GM21576 (cell line): ENCODE measurements at regions not wholly inside any gene's neighbourhood (a gene's known extent, or its start where the extent isn't known, plus 50 kb on each side); places are given as distances from the start of the nearest gene placed in this dataset.
"Not testable (repeated sequence)": the region's sequence is repeated elsewhere in the genome, so short reads cannot be mapped to it uniquely, and the experiment has no call there.

Experiments used
- ATAC-seq: cut with Tn5 transposase; IDR thresholded peaks from one replicate; pipeline ENCODE4 v1.9.1; 2021; ENCODE audit warnings: mild to moderate bottlenecking, moderate library complexity; ENCODE audit not compliant: unreplicated experiment

GRCh38 chr1:187691439-187691838 is 862.7 kb downstream of the PLA2G4A start:
- ATAC-seq: no peak

- no peak for ATAC-seq
These were observed 864.0 kb downstream of the PLA2G4A start for GRCh38 chr1:187692799-187693198.

DNA sequence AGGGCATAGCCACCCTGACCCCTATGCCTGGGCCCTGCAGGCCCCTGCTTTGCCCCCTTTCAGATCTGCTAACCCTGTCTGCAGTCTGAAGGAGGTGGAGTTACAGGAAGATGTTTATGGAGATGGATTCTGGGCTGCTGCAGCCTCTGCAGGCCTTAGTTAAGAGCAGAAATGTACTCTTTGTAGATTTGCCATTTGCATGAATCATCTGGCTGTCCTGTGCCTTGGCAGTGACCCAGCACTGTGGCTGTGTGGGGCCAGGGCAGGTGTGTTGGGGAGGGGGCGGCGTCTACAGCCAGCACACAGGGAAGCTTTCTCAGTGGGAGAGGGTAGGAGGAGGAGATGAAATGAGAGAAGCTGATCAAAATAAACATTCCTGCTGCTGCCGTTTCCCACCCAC is 867.3 kb downstream of the PLA2G4A start:
- no peak for ATAC-seq

GRCh38 chr1:187703138-187704130 is 874.7 kb downstream of the PLA2G4A start:
- not testable (repeated sequence) for ATAC-seq

- ATAC-seq: no peak
These were observed 885.7 kb downstream of the PLA2G4A start for GRCh38 chr1:187714470-187714869.

DNA sequence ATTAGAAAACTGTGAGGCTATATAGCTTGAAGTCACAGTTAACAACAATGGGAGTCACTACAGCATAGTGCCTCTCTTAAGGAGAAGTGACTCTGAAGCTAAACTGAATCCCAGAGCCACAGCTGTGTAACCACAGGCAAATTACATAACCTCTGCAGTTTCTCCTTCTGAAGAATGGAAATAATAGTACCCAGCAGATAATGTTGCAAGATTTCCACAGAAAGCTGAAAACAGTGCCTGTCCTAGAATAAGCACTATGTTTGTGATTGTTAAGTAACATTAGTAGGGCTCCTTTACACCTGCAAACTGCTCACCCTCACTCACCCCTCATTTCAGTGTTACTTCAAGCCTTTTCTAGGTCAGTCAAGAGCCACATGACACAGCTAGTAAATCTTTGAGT is 886.7 kb downstream of the PLA2G4A start:
- no peak for ATAC-seq

- ATAC-seq: no peak
These were observed 887.4 kb downstream of the PLA2G4A start for GRCh38 chr1:187716160-187716559.

GRCh38 chr1:187718527-187718926 is 889.8 kb downstream of the PLA2G4A start:
- ATAC-seq: no peak

GRCh38 chr1:187721216-187721615 is 892.5 kb downstream of the PLA2G4A start:
- no peak for ATAC-seq

DNA sequence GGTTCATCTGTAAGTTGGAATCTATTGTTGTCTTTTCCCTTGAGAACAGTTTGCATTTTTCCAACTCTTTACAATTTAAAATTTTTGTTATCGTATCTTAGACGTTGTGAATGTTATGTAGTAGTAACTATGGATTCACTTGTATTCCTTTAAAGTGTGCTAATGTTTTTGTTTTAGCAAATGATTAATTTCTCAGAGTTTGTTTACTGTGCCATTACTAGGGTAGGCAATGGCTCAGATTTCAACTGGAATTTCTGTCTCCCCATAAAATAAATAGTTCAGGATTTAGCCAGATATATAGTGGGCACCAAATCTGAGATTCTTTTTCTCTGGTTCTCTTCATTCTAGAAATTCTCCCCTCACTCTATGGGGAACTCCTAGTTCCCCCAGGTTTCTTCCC is 896.5 kb downstream of the PLA2G4A start:
- no peak for ATAC-seq

- ATAC-seq: no peak
These were observed 904.5 kb downstream of the PLA2G4A start for GRCh38 chr1:187733232-187733631.

- ATAC-seq: no peak
These were observed 905.7 kb downstream of the PLA2G4A start for GRCh38 chr1:187734427-187734826.

DNA sequence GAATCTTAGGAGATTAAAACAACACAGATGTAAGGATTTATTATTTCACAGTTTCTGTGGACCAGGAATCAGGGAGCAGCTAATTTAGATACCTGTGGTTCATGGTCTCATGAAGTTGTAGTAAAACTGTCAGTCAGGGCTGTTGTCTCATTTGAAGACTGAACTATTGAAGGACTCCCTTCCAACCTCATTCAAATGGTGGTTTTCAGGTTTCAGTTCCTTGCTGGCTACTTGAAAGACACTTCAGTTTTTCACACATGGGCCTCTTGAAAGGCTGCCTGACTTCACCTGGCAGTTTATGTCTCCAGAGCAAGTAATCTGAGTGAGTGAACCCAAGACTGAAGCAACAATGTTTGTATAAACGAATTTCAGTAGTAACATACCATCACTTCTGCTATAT is 915.9 kb downstream of the PLA2G4A start:
- ATAC-seq: peak; percentile 76

GRCh38 chr1:187755536-187755935 is 926.8 kb downstream of the PLA2G4A start:
- ATAC-seq: no peak

DNA sequence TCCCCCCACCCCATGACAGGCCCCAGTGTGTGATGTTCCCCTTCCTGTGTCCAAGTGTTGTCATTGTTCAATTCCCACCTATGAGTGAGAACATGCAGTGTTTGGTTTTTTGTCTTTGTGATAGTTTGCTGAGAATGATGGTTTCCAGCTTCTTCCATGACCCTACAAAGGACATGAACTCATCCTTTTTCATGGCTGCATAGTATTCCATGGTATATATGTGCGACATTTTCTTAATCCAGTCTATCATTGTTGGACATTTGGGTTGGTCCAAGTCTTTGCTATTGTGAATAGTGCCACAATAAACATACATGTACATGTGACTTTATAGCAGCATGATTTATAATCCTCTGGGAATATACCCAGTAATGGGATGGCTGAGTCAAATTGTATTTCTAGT is 927.9 kb downstream of the PLA2G4A start:
- not testable (repeated sequence) for ATAC-seq

DNA sequence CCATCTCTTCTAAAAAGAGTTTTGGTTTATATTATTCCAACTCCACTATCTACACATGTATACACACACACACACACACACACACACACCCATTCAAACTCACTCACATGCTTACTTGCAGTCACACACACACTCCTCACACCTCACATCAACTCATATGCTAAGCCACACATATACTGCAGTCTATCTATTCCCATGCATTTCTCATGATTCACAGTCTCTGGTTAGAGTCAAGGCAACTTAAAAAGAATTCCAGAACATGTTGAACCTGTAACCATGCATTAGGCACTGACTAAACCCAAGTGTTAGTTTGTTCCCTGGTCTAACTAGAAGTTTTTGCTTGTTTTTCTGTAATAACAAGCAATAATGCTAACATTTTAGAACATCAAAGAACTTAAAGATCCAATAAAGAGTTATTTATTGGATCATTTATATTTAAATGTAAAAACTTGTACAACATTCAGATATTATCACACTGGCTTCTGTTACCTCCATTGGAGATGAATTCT is 931.1 kb downstream of the PLA2G4A start:
- no peak for ATAC-seq

- no peak for ATAC-seq
These were observed 933.4 kb downstream of the PLA2G4A start for GRCh38 chr1:187762118-187762517.

DNA sequence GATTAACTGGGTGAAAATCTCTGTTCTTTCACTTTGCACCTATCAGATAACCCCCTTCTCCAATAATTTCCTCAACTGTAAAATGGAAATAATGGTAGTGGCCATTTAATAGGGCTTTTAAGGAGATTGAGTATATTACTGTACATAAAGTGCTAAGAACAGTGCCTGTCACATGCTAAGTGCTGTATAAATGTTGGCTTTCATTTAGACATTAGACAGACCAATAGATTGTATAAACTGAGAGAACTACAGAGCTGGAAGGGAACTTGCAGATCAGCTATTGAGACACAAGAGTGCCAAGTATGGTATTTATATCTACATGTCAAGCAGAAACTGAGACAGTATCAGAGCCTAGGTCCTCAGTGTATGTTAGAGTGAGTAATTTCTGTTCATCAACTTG is 934.7 kb downstream of the PLA2G4A start:
- ATAC-seq: no peak

DNA sequence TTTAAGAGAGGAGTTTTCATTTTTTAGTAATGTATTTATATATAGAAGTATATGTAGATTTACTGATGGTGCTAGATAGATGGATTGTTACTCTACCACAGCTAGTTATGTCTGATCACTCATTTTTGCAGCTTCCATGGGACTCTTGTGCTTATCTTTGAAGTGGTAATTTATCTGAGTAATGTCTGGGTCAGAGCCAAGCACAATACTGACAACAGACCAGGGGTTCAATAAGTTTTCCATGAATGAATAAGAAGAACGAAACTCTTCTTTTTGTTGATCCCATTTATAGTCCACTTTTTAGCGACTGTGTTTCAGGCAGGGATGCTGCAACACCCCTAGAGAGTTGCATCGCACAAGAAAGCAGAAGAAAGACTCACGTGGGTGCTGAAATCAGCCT is 935.2 kb downstream of the PLA2G4A start:
- no peak for ATAC-seq

GRCh38 chr1:187771396-187771795 is 942.6 kb downstream of the PLA2G4A start:
- no peak for ATAC-seq

GRCh38 chr1:187773168-187773567 is 944.4 kb downstream of the PLA2G4A start:
- ATAC-seq: no peak

DNA sequence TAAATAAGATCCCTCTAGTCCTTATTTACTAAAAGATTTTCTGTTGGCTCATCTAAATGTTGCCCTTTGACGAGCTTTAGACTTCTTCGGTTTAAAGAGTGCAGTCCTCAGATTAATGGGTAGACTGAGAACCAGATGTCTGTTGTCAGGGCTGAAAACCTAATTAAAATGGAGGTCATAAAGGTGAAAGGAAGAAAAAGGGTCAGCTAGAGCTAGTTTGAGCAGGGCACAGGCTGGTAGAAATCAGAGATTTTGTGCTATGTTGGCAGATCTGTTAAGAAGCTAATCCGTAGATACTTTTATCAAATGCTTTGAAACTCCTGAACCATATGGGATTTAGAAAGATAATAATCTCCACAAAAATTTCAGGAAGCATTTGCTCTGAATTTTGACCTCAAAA is 959.0 kb downstream of the PLA2G4A start:
- ATAC-seq: no peak
